ENCODE measurements at regions not wholly inside any gene's neighbourhood (a gene's known extent, or its start where the extent isn't known, plus 50 kb on each side); places are given as distances from the start of the nearest gene placed in this dataset.

GRCh38 chr1:30490554-30491053, 232.8 kb downstream of the MATN1 start:
- no peak for TF ChIP-seq GATA3 (IDR thresholded peaks at IDR 0.05; ENCODE audit: low read depth, low read length)
- no peak for TF ChIP-seq GATA2 (IDR thresholded peaks at IDR 0.05; ENCODE audit: low read depth, low read length)

Data from SH-SY5Y (cell line).